SU-DHL-6 (cell line): ENCODE measurements at regions not wholly inside any gene's neighbourhood (a gene's known extent, or its start where the extent isn't known, plus 50 kb on each side); places are given as distances from the start of the nearest gene placed in this dataset.
"Not testable (repeated sequence)": the region's sequence is repeated elsewhere in the genome, so short reads cannot be mapped to it uniquely, and the experiment has no call there.

Experiments
- H2AFZ ChIP-seq: fragments of 200-600 bp; sonication (generic); 2 replicates; pipeline ENCODE4 v1.6.1; 2014; ENCODE audit warnings: low read depth, mild to moderate bottlenecking, moderate library complexity, mixed read lengths, antibody characterized with exemption, low read length; ENCODE audit not compliant: severe bottlenecking
- H3F3A ChIP-seq: fragments of 200-600 bp; shearing (Covaris generic); 2 replicates; pipeline ENCODE4 v1.6.0; 2016; ENCODE audit warnings: antibody characterized with exemption, mild to moderate bottlenecking; ENCODE audit not compliant: insufficient read depth
- H3K27ac ChIP-seq: fragments of 200-600 bp; sonication (generic); 2 replicates; pipeline ENCODE4 v1.5.1; 2016; ENCODE audit warnings: low read depth, mild to moderate bottlenecking, low read length, moderate library complexity, mixed read lengths
- H3K27me3 ChIP-seq: fragments of 200-600 bp; sonication (generic), shearing (Covaris generic); 2 replicates; pipeline ENCODE4 v1.6.0; 2014; ENCODE audit warnings: mild to moderate bottlenecking, low read length
- H3K36me3 ChIP-seq: fragments of 200-600 bp; sonication (generic); 2 replicates; pipeline ENCODE4 v1.6.1; 2014; ENCODE audit warnings: mild to moderate bottlenecking, low read length, mixed read lengths
- H3K4me2 ChIP-seq: fragments of 300-600, 200-600 bp; shearing (Covaris generic), sonication (generic); 2 replicates; pipeline ENCODE4 v1.6.0; 2014; ENCODE audit warnings: low read length, low read depth, mild to moderate bottlenecking; ENCODE audit not compliant: poor library complexity, severe bottlenecking
- H3K4me3 ChIP-seq: fragments of 200-600 bp; sonication (generic); 2 replicates; pipeline ENCODE4 v1.5.1; 2014; ENCODE audit warnings: antibody characterized with exemption, low read length, mild to moderate bottlenecking, mixed read lengths; ENCODE audit not compliant: insufficient read depth, poor library complexity, severe bottlenecking
- H3K79me2 ChIP-seq: fragments of 200-600 bp; sonication (generic); 2 replicates; pipeline ENCODE4 v1.6.1; 2014; ENCODE audit warnings: mild to moderate bottlenecking, low read length, moderate library complexity; ENCODE audit not compliant: insufficient read depth
- H3K9ac ChIP-seq: fragments of 200-600 bp; sonication (generic); 2 replicates; pipeline ENCODE4 v1.7.0; 2014; ENCODE audit warnings: mild to moderate bottlenecking, low read length
- H3K9me2 ChIP-seq: fragments of 200-600 bp; sonication (generic); replicated peaks from 2 replicates; pipeline ENCODE4 v1.6.1; 2014; ENCODE audit warnings: low read length; ENCODE audit not compliant: insufficient read depth
- H3K9me3 ChIP-seq: fragments of 200-600 bp; sonication (generic); 2 replicates; pipeline ENCODE4 v1.6.1; 2014; ENCODE audit warnings: low read length, mixed read lengths; ENCODE audit not compliant: insufficient read depth
- H4K20me1 ChIP-seq: fragments of 200-600 bp; sonication (generic); 2 replicates; pipeline ENCODE4 v1.6.1; 2014; ENCODE audit warnings: low read depth, mild to moderate bottlenecking, antibody characterized with exemption, low read length, moderate library complexity, mixed read lengths
- CTCF ChIP-seq: fragments of 200-600 bp; sonication (generic); IDR thresholded peaks from one replicate; pipeline ENCODE4 v1.5.1; 2017; ENCODE audit warnings: antibody characterized with exemption, mild to moderate bottlenecking, low read length, moderate library complexity; ENCODE audit not compliant: insufficient read depth, poor library complexity, severe bottlenecking
- EZH2phosphoT487 ChIP-seq: fragments of 200-600 bp; sonication (generic), shearing (Covaris generic); conservative IDR thresholded peaks from 2 replicates; pipeline ENCODE4 v1.6.1; 2018; ENCODE audit warnings: mild to moderate bottlenecking, antibody characterized with exemption, low read length, moderate library complexity, mixed read lengths

DNA sequence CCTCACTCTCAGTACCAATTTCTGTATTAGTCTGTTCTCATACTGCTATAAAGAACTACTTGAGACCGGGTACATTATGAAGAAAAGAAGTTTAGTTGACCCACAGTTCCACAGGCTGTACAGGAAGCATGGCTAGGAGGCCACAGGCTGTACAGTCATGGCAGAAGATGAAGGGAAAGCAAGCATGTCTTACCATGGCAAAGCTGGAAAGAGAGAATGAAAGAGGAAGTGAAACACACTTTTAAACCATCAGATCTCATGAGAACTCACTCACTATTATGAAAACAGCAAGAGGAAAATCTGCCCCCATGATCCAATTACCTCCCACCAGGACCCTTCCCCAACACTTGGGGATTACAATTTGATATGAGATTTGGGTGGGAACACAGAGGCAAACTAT lies 698.8 kb downstream of the CDH9 start:
- Histone ChIP-seq H3K4me3 (no peak overlapping the region), H3K9me3 (no peaks in the 10 kb centered on the region), H3K27ac (no peak overlapping the region), H3K27me3 (no peaks in the 10 kb centered on the region), H3F3A (no peaks in the 10 kb centered on the region), H2AFZ (no peak overlapping the region), H3K36me3 (no peaks in the 10 kb centered on the region), H3K4me2 (no peak overlapping the region), H3K79me2 (no peaks in the 10 kb centered on the region), H3K9ac (no peak overlapping the region), H3K9me2 (no peaks in the 10 kb centered on the region), H4K20me1 (no peaks in the 10 kb centered on the region)
- no peak for TF ChIP-seq EZH2phosphoT487
- no peak for TF ChIP-seq CTCF

GRCh38 chr5:26329562-26330189 lies 708.7 kb downstream of the CDH9 start:
- no peaks in the 10 kb centered on the region for H3K27me3 ChIP-seq
- H4K20me1 ChIP-seq: no peaks in the 10 kb centered on the region
- no peak overlapping the region for H3K9ac ChIP-seq
- H3F3A ChIP-seq: no peaks in the 10 kb centered on the region
- no peaks in the 10 kb centered on the region for H3K36me3 ChIP-seq
- H3K9me3 ChIP-seq: no peaks in the 10 kb centered on the region
- TF ChIP-seq EZH2phosphoT487 (no peak), CTCF (peak; percentile 16)
- H3K4me3 ChIP-seq: no peak overlapping the region
- peak overlapping the region; percentile 29 for H2AFZ ChIP-seq
- H3K79me2 ChIP-seq: no peaks in the 10 kb centered on the region
- H3K27ac ChIP-seq: no peak overlapping the region
- no peak overlapping the region for H3K4me2 ChIP-seq
- no peaks in the 10 kb centered on the region for H3K9me2 ChIP-seq

GRCh38 chr5:26326153-26326759 lies 712.1 kb downstream of the CDH9 start:
- H3K36me3 ChIP-seq: no peaks in the 10 kb centered on the region
- no peak overlapping the region for H3K9ac ChIP-seq
- no peaks in the 10 kb centered on the region for H4K20me1 ChIP-seq
- no peaks in the 10 kb centered on the region for H3K79me2 ChIP-seq
- no peaks in the 10 kb centered on the region for H3K27me3 ChIP-seq
- no peak overlapping the region for H2AFZ ChIP-seq
- no peaks in the 10 kb centered on the region for H3K9me2 ChIP-seq
- TF ChIP-seq EZH2phosphoT487: no peak
- no peak for TF ChIP-seq CTCF
- no peaks in the 10 kb centered on the region for H3F3A ChIP-seq
- no peak overlapping the region for H3K4me2 ChIP-seq
- H3K9me3 ChIP-seq: no peaks in the 10 kb centered on the region
- H3K4me3 ChIP-seq: no peak overlapping the region
- H3K27ac ChIP-seq: no peak overlapping the region

- not testable (repeated sequence) for H3F3A ChIP-seq, H3K27ac ChIP-seq, H3K4me3 ChIP-seq, H3K79me2 ChIP-seq, H2AFZ ChIP-seq, H3K9me3 ChIP-seq, H4K20me1 ChIP-seq, H3K9me2 ChIP-seq, H3K36me3 ChIP-seq, H3K27me3 ChIP-seq, H3K9ac ChIP-seq, H3K4me2 ChIP-seq
These were observed 713.0 kb downstream of the CDH9 start for GRCh38 chr5:26325432-26325831.

DNA sequence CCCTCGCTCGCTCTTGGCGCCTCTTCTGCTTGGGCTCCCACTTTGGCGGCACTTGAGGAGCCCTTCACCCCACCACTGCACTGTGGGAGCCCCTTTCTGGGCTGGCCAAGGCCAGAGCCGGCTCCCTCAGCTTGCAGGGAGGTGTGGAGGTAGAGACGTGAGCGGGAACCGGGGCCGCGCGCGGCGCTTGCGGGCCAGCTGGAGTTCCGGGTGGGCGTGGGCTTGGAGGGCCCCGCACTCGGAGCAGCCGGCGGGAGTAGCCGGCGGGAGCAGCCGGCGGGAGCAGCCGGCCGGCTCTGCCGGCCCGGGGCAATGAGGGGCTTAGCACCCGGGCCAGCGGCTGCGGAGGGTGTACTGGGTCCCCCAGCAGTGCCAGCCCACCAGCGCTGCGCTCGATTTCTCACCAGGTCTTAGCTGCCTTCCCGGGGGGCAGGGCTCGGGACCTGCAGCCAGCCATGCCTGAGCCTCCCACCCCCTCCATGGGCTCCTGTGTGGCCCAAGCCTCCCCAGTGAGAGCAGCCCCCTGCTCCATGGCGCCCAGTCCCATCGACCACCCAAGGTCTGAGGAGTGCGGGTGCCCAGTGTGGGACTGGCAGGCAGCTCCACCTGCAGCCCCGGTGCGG lies 714.0 kb downstream of the CDH9 start:
- H3K27ac ChIP-seq, H3K27me3 ChIP-seq: not testable (repeated sequence)

More for the DNA sequence above, 714.0 kb downstream of the CDH9 start:
- not testable (repeated sequence) for H3K79me2 ChIP-seq, H3K4me2 ChIP-seq, H2AFZ ChIP-seq, H3K4me3 ChIP-seq, H4K20me1 ChIP-seq, H3K36me3 ChIP-seq, H3K9me3 ChIP-seq, H3K9ac ChIP-seq, H3F3A ChIP-seq, H3K9me2 ChIP-seq
